Esophagus muscularis mucosa (tissue), 3 donors: ENCODE measurements at regions not wholly inside any gene's neighbourhood (a gene's known extent, or its start where the extent isn't known, plus 50 kb on each side); places are given as distances from the start of the nearest gene placed in this dataset.

Source experiments
- POLR2A ChIP-seq: fragments of 450-650 bp; IDR thresholded peaks from one replicate; pipeline ENCODE4 v1.6.1; 2017; ENCODE audit warnings: antibody characterized with exemption, moderate library complexity, mild to moderate bottlenecking, low read depth
- POLR2AphosphoS5 ChIP-seq, 2 donors: sonication (generic); formaldehyde crosslinking; IDR thresholded peaks; one replicate each; pipeline ENCODE4 v1.6.1; 2017; ENCODE audit warnings: antibody characterized with exemption in 2 of 2
- TF ChIP-seq, protein P1 (sequence below), 3 experiments: fragments of 200-600 bp in 2 of 3; fragments of 450-650 bp in 1 of 3; sonication (generic) in 2 of 3; IDR thresholded peaks; one replicate each; pipeline ENCODE4 v1.5.1; 2017 to 2019; ENCODE audit warnings: antibody characterized with exemption in 3 of 3, mild to moderate bottlenecking in 2 of 3, moderate library complexity in 1 of 3

DNA sequence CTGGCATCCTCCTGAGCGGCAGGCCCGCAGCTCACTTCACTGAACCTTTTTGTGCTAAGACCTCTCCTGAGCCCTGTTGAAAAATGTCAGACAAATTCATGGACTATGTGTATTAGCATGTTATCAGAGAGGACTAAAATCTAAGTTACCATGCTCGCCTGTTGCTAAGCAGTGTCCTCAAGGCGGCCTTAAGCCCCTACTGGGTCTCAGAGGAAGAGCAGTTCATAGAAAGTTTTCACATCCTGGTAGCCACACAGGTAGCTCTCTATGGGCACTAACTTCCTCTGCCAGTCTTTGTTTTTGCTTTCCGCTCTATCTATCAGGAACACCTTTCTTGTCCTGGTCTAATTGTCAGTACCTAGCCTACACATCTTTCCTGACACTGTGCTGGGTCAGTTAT, 306.6 kb upstream of the MIS18BP1 start:
- TF ChIP-seq POLR2AphosphoS5 (IDR thresholded peaks at IDR 0.05) (no peak), POLR2A (no peak)
- TF ChIP-seq, protein P1, sequence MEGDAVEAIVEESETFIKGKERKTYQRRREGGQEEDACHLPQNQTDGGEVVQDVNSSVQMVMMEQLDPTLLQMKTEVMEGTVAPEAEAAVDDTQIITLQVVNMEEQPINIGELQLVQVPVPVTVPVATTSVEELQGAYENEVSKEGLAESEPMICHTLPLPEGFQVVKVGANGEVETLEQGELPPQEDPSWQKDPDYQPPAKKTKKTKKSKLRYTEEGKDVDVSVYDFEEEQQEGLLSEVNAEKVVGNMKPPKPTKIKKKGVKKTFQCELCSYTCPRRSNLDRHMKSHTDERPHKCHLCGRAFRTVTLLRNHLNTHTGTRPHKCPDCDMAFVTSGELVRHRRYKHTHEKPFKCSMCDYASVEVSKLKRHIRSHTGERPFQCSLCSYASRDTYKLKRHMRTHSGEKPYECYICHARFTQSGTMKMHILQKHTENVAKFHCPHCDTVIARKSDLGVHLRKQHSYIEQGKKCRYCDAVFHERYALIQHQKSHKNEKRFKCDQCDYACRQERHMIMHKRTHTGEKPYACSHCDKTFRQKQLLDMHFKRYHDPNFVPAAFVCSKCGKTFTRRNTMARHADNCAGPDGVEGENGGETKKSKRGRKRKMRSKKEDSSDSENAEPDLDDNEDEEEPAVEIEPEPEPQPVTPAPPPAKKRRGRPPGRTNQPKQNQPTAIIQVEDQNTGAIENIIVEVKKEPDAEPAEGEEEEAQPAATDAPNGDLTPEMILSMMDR (IDR thresholded peaks at IDR 0.05) = no peak
